ENCODE measurements at regions not wholly inside any gene's neighbourhood (a gene's known extent, or its start where the extent isn't known, plus 50 kb on each side); places are given as distances from the start of the nearest gene placed in this dataset.

- peak; percentile 88 for DNase-seq (ENCODE audit: low read depth, low spot score)
Measured at GRCh38 chr1:103250441-103250861, 142.1 kb upstream of the COL11A1 start.

GRCh38 chr1:103248417-103249102 lies 140.2 kb upstream of the COL11A1 start:
- no peak for DNase-seq (ENCODE audit: low read depth, low spot score)

DNA sequence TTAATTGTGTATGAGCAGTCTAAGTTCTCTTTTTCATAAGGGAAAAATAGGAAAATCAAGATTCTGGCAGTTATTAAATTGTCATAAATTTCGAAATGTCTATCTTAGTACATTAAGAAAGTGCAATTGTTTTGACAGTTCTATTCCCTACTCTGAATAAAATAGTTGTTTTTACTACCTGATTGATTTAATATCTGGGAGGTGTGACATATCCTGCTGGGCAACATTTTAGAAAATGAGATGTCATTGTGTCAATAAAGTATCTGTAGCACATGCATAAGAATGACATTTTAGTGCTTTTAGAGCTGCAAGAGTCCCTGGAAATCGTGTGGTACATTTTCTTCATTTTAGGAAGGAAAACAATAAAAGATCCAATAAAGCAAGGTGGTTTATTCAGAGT lies 139.2 kb upstream of the COL11A1 start:
- no peak for DNase-seq (ENCODE audit: low read depth, low spot score)

DNA sequence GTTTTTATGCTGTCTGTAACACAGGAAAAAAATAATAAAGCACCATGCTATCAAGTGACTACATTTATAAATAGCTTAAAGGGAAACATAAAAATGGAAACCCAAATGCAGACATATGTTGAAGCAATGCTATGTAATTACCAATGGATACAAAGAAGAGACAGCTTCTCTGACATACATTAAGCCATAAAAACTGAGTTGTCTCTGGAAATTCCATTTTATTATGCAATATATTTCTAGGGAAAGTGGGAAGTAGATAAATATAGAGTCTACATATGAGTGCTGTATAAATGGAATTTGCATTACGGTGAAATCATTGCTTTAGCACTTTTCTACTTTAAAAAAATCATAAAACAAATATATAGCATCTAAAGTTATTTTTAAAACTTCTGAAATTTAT lies 135.2 kb upstream of the COL11A1 start:
- no peak for DNase-seq (ENCODE audit: low read depth, low spot score)

GRCh38 chr1:103239034-103239433 lies 130.7 kb upstream of the COL11A1 start:
- DNase-seq (ENCODE audit: low read depth, low spot score): no peak

DNA sequence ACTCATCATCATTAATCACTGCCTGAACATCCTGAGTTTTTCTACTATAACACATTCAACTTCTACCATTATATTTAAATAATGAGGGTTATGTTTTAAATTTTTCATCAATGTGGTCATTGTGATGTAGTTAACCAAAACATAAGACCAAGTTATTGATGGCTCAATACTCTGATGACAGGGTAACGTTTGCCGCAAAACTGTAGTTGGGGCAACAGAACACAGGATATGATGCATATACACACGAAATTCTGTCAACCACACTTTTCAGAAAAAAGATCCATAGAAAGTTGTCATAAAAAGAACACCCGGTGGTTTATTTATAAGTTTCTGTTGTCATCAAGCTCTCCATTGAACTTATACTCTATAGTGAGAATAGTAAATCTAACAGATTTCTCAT lies 121.7 kb upstream of the COL11A1 start:
- DNase-seq (ENCODE audit: low read depth, low spot score): no peak

- no peak for DNase-seq (ENCODE audit: low read depth, low spot score)
Measured at GRCh38 chr1:103220631-103221041, 112.3 kb upstream of the COL11A1 start.

DNA sequence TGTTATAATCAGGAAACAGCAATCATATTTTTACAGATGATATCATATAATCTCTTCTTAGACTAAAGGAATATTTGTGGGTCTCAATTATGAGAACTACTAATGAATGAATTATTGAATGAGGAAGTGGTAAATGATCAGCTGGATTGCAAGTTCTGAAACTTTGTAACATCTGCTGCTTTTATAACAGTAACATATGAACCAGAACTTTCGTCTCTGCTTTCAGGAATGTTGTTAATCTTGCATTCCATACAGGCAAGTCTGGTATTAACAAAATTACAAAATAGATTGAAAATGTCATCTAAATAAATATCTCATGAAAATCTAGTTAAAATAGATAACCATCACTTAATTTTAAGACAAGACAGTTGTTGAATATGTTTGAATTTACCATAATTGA lies 110.5 kb upstream of the COL11A1 start:
- DNase-seq (ENCODE audit: low read depth, low spot score): no peak

DNA sequence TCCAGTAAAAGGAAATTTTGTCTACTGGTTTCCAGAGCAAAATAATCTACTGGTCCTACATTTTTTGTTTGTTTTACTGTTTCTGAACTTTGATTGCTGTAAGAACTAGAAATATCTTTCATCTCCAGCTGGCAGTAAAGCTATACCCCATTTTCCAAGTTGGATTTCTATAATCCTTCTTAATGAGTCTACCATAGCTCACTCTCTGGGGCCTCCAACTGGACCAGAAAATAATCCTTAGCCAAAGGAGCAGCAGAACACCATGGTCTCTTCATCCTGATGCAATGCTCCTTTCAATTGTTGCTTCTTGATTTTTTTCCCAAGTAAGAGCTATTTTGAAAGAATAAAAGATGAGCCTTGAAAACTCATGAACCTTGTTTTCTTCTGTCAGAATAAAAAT lies 110.0 kb upstream of the COL11A1 start:
- no peak for DNase-seq (ENCODE audit: low read depth, low spot score)

DNA sequence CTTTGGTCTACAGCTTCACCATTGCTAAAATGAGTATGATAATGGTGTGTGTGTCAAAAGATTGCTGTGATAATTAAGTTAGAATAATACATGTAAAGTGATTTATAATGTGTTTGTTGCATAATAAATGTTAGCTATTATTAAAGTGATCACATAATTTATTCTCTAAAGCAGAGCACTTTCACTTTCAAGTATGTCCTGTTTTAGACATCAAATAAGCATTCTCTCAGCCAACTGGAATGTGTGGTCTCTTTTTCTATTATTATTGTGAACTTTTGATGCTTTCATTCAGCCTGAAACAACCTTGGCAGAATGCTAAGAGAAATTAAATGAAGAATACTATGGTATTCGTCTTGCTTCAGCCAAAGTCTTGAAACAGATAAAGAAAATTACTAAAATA lies 102.8 kb upstream of the COL11A1 start:
- DNase-seq (ENCODE audit: low read depth, low spot score): no peak

GRCh38 chr1:103208844-103209243 lies 100.5 kb upstream of the COL11A1 start:
- no peak for DNase-seq (ENCODE audit: low read depth, low spot score)

GRCh38 chr1:103199001-103199400 lies 90.7 kb upstream of the COL11A1 start:
- no peak for DNase-seq (ENCODE audit: low read depth, low spot score)

- DNase-seq (ENCODE audit: low read depth, low spot score): no peak
Measured at GRCh38 chr1:103198076-103198475, 89.8 kb upstream of the COL11A1 start.

DNA sequence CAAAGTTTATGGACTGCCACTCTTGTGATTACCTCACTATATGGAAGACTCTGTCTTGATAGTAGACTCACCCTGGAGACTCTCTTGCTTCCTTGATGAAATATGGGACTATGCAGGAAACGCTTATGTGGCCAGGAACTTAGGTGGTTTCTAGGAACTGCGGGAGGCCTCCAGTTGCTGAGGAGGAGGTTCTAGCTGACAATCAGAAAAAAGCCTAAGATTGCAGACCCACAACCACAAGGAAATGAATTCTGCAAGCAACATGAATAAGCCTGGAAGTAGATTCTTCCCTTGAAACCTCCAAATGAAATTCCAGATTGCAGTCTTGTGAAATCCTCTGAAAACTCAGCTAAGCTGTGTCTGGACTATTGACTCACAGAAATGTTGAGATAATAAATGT lies 88.9 kb upstream of the COL11A1 start:
- no peak for DNase-seq (ENCODE audit: low read depth, low spot score)

GRCh38 chr1:103194984-103195383 lies 86.7 kb upstream of the COL11A1 start:
- no peak for DNase-seq (ENCODE audit: low read depth, low spot score)

GRCh38 chr1:103194060-103194459 lies 85.7 kb upstream of the COL11A1 start:
- no peak for DNase-seq (ENCODE audit: low read depth, low spot score)

- DNase-seq (ENCODE audit: low read depth, low spot score): no peak
Measured at GRCh38 chr1:103191327-103191726, 83.0 kb upstream of the COL11A1 start.

DNA sequence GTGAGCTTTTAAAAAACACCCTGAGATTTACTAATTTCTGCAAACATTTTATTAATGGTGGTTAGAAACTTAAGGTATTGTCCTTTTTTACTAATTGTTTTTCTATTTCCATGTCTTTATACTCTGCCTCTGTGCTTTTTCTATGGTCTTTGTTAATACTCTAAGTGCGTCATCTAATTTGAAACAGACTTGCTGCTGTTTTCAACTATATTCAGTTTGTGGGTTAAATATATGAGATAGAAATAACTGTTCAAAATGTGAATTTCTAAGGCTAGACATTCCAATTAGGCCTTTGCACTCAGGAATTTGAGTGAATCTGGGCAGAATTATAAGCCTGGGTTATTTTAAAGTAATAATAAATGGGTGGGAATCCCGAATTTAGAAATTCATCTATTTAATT lies 82.4 kb upstream of the COL11A1 start:
- DNase-seq (ENCODE audit: low read depth, low spot score): no peak

DNA sequence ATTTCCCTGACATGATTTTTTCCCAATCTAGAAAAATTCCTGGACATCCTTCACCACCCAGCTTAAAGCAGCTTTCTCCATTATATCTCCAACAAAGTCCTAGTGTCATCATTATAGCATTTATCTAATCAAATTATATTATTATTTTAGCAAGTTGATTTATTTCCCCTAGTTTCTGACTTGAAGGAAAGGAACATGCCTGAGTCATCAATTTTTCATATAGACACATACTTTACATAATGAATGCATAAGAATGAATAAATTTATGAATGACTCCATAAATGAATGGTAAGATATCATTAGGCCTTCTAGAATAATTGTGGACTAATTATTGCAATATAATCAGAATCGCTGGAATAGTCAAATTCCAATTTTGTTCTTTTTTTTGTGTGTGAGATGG lies 79.4 kb upstream of the COL11A1 start:
- DNase-seq (ENCODE audit: low read depth, low spot score): no peak

DNA sequence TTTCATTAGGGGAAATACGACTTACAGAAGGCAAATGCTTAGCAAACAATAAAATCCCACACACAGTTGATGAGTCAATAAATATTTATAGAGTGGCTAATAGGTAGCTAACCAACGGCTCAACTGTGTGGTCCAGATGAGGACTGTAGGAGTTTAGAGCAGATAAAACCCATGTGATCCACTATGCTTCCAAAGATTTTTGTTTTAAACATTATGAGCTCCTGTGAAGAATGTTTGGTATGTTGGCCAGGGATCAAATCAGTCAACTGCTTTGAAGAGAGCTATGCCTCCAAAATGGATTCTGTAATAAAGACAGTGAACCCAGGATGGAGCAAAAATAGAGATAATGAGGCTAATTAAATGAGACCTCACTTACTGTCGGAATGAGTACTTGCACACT lies 72.3 kb upstream of the COL11A1 start:
- no peak for DNase-seq (ENCODE audit: low read depth, low spot score)

DNA sequence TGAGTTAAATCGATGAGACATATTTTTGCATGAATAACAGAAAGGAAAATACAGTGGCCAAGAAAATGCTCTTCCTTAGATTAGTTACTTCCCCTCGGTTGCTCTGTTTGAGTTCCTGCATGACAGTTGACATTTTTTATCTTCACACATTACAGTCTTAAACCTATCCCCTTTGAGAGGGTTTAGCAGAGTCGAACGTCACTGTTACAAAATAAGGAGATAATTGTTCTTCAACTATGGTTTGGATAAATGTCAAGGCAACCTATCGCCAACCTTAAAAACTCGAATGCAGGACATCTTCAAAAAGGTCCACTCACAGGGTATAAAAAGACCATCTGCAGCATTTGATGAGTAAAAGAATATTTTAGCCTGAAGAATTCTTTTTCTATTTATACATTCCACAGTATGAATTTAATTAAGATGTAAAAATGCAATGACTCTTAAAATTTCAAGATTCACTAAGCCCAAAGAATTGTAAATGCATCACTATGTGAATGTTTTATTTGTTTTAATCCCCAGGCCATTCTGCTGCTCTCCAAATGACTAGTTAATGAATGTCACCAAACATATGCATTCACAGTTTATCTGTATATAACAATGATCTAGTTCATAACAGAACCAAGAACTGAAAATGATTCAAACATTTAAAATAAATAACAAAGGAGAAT lies 68.9 kb upstream of the COL11A1 start:
- no peak for DNase-seq (ENCODE audit: low read depth, low spot score)

GRCh38 chr1:103171041-103171590 lies 62.8 kb upstream of the COL11A1 start:
- DNase-seq (ENCODE audit: low read depth, low spot score): no peak

- DNase-seq (ENCODE audit: low read depth, low spot score): no peak
Measured at GRCh38 chr1:103170609-103171008, 62.3 kb upstream of the COL11A1 start.

All from smooth muscle cell of the brain vasculature (primary cell).